Caco-2 (cell line): ENCODE measurements at regions not wholly inside any gene's neighbourhood (a gene's known extent, or its start where the extent isn't known, plus 50 kb on each side); places are given as distances from the start of the nearest gene placed in this dataset.

Source experiments
- BruUV-seq: library from RNA; stranded (reverse); fragments of 400-500 nt; replicated peaks from 2 replicates; lab custom pipeline; 2021; lab: Mats Ljungman, UMichigan
- CTCF ChIA-PET: fragments of 300-600 bp; sonication (Branson Sonifier 250); formaldehyde crosslinking; loops from one replicate; lab custom pipeline; 2022; ENCODE audit warnings: antibody characterized with exemption; lab: Charles Lee
- POLR2A ChIA-PET: fragments of 300-600 bp; sonication (Branson Sonifier 250); formaldehyde crosslinking; loops from one replicate; lab custom pipeline; 2022; ENCODE audit warnings: antibody characterized with exemption; lab: Charles Lee
- DNase-seq, 2 experiments: peaks; one replicate each; pipeline versions ENCODE4 v3.0.0 to v3.0.0-alpha.2; 2020 to 2022
- H3K27me3 ChIP-seq: replicated peaks from 2 replicates; pipeline ENCODE4 v1.6.0; 2011; ENCODE audit warnings: low read length; ENCODE audit not compliant: control insufficient read depth, insufficient read depth
- H3K36me3 ChIP-seq: 2 replicates; pipeline ENCODE4 v1.5.1; 2011; ENCODE audit warnings: low read length; ENCODE audit not compliant: control insufficient read depth, insufficient read depth
- H3K4me1 ChIP-seq: fragments of 250-450 bp; sonication (Bioruptor Pico); 2 replicates; pipeline ENCODE4 v1.5.1; 2020; ENCODE audit warnings: mild to moderate bottlenecking
- H3K4me3 ChIP-seq: 2 replicates; pipeline ENCODE4 v1.5.1; 2011; ENCODE audit warnings: low read depth, mild to moderate bottlenecking, control low read depth, low read length
- H3K9me3 ChIP-seq: fragments of 250-450 bp; sonication (Bioruptor Pico); 2 replicates; pipeline ENCODE4 v1.5.1; 2020; ENCODE audit warnings: mild to moderate bottlenecking, moderate library complexity
- H3K27ac Mint-ChIP-seq: one replicate; pipeline ENCODE4 v1.8.0; 2022; ENCODE audit warnings: mixed read lengths; ENCODE audit not compliant: unreplicated experiment
- H3K27me3 Mint-ChIP-seq: one replicate; pipeline ENCODE4 v1.8.0; 2022; ENCODE audit warnings: mixed read lengths; ENCODE audit not compliant: insufficient read depth, unreplicated experiment
- H3K36me3 Mint-ChIP-seq: one replicate; pipeline ENCODE4 v1.8.0; 2022; ENCODE audit warnings: mild to moderate bottlenecking, mixed read lengths; ENCODE audit not compliant: insufficient read depth, unreplicated experiment
- H3K4me1 Mint-ChIP-seq: one replicate; pipeline ENCODE4 v1.8.0; 2022; ENCODE audit warnings: low read depth, mixed read lengths; ENCODE audit not compliant: unreplicated experiment
- H3K4me3 Mint-ChIP-seq: one replicate; pipeline ENCODE4 v1.8.0; 2022; ENCODE audit warnings: mild to moderate bottlenecking, moderate library complexity, mixed read lengths; ENCODE audit not compliant: unreplicated experiment
- H3K9me3 Mint-ChIP-seq: one replicate; pipeline ENCODE4 v1.8.0; 2022; ENCODE audit warnings: mixed read lengths; ENCODE audit not compliant: unreplicated experiment
- intact Hi-C: fragments of 100-400 bp; cut with micrococcal nuclease; formaldehyde crosslinking; loops from one replicate; pipeline ENCODE4 v1.10.0; 2022; ENCODE audit not compliant: unreplicated experiment
- TF ChIP-seq, protein P1 (sequence below), 2 experiments: fragments of 200-600 bp in 1 of 2; IDR thresholded peaks; 1 replicate in 1 of 2; 2 replicates in 1 of 2; pipeline versions ENCODE4 v1.5.1 to v1.8.0; 2011 to 2022; ENCODE audit warnings: antibody characterized with exemption in 1 of 2, control low read depth in 1 of 2, inconsistent platforms in 1 of 2, low read depth in 1 of 2, low read length in 1 of 2, mild to moderate bottlenecking in 1 of 2, moderate library complexity in 1 of 2; ENCODE audit not compliant: insufficient read depth in 1 of 2, severe bottlenecking in 1 of 2, unreplicated experiment in 1 of 2

DNA sequence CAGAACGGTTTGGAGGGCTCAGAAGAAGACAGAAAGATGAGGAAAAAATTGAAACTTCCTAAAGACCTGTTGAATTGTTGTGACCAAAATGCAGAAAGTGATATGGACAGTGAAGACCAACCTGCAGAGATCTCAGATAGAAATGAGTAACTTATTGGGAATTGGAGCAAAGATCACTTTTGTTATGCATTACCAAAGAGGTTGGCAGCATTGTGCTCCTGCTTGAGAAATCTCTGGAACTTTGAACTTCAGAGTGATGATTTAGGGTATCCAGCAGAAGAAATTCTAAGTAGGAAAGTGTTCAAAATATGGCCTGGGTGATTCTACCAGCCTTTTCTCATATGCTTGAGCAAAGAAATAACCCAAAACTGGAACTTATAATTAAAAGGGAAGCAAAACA lies 136.0 kb downstream of the GJA1 start:
- Mint-ChIP-seq H3K4me1 (peaks cover 20% of the 10 kb centered on the region), H3K27me3 (no peaks in the 10 kb centered on the region), H3K27ac (peak overlapping the region; percentile 67), H3K9me3 (peaks cover 30% of the 10 kb centered on the region), H3K36me3 (no peaks in the 10 kb centered on the region), H3K4me3 (no peak overlapping the region)
- Histone ChIP-seq H3K36me3 (no peaks in the 10 kb centered on the region), H3K27me3 (no peaks in the 10 kb centered on the region), H3K4me1 (peaks cover 46% of the 10 kb centered on the region), H3K4me3 (no peak overlapping the region), H3K9me3 (no peaks in the 10 kb centered on the region)
- DNase-seq = no peak
- intact Hi-C loops = loop anchor here (5.0 to 10.0 kb wide), 2 partner anchors 87 to 276 kb away; no protein-coding TSS in a partner anchor
- ChIA-PET CTCF (no interaction called here), POLR2A (no interaction called here)
- BruUV-seq = no TSS peak
- TF ChIP-seq, protein P1, sequence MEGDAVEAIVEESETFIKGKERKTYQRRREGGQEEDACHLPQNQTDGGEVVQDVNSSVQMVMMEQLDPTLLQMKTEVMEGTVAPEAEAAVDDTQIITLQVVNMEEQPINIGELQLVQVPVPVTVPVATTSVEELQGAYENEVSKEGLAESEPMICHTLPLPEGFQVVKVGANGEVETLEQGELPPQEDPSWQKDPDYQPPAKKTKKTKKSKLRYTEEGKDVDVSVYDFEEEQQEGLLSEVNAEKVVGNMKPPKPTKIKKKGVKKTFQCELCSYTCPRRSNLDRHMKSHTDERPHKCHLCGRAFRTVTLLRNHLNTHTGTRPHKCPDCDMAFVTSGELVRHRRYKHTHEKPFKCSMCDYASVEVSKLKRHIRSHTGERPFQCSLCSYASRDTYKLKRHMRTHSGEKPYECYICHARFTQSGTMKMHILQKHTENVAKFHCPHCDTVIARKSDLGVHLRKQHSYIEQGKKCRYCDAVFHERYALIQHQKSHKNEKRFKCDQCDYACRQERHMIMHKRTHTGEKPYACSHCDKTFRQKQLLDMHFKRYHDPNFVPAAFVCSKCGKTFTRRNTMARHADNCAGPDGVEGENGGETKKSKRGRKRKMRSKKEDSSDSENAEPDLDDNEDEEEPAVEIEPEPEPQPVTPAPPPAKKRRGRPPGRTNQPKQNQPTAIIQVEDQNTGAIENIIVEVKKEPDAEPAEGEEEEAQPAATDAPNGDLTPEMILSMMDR (IDR thresholded peaks at IDR 0.05; ENCODE audit: insufficient read depth in 1 of 2, low read depth in 1 of 2, low read length in 1 of 2, severe bottlenecking in 1 of 2, unreplicated experiment in 1 of 2) = no peak

DNA sequence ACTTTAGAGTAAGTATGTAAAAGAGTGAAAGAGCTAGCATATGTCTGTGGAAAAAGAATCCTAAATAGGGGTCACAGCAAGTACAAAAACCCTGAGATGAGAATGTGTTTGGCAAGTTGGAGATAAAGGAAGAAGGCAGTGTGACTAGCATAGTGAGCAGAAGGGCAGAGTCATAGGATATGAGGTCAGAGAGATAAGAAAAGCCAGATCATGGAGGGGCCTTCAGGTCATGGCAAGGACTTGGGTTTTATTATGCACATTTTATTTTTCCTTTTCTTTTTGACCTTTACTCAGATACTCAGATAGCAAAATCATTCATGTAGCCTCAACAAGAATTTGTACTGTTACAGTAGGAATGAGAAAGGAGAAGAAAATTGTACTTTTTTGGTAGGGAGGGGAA lies 138.0 kb downstream of the GJA1 start:
- POLR2A ChIA-PET = no interaction called here
- Histone ChIP-seq H3K36me3 (no peaks in the 10 kb centered on the region), H3K4me1 (peaks cover 46% of the 10 kb centered on the region), H3K4me3 (no peak overlapping the region), H3K27me3 (no peaks in the 10 kb centered on the region), H3K9me3 (no peaks in the 10 kb centered on the region)
- Mint-ChIP-seq H3K27ac (peak overlapping the region; percentile 13), H3K4me3 (no peak overlapping the region), H3K9me3 (peaks cover 30% of the 10 kb centered on the region), H3K4me1 (peaks cover 20% of the 10 kb centered on the region), H3K36me3 (no peaks in the 10 kb centered on the region), H3K27me3 (no peaks in the 10 kb centered on the region)
- no TSS peak for BruUV-seq
- TF ChIP-seq, protein P1 (IDR thresholded peaks at IDR 0.05; ENCODE audit: insufficient read depth in 1 of 2, low read depth in 1 of 2, low read length in 1 of 2, severe bottlenecking in 1 of 2, unreplicated experiment in 1 of 2) = no peak
- DNase-seq = no peak
- intact Hi-C loops = loop anchor here (5.0 to 10.0 kb wide), 2 partner anchors 89 to 274 kb away; no protein-coding TSS in a partner anchor
- CTCF ChIA-PET = interaction anchor here (0.6 kb wide), 1 partner anchor 140 kb away, joined by 3 read pairs; no protein-coding TSS in a partner anchor

DNA sequence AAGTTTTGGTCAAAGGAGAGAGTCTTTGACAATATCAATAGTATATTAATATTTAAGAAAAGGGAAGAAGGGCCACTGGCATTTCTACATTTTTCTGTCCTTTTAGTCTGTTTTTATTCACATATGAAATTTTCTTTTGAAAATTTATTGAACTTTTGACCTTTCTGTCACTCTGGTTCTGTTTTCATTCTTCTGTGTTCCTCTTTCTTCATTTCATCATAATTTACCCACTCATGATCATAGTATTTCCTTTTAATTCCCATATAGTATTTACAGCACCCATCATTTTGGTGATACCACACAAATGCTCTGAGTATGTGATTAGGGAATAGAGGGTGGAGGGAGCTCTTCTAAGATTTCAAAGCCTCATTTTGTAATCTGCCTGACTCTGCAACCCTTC lies 142.8 kb downstream of the GJA1 start:
- H3K4me1 ChIP-seq = peaks cover 23% of the 10 kb centered on the region
- no peak overlapping the region for H3K27ac Mint-ChIP-seq
- BruUV-seq = no TSS peak
- DNase-seq = no peak
- intact Hi-C loops = loop anchor here (10.0 kb wide), 1 partner anchor 93 kb away; no protein-coding TSS in a partner anchor
- no peaks in the 10 kb centered on the region for H3K36me3 Mint-ChIP-seq
- CTCF ChIA-PET = no interaction called here
- H3K4me1 Mint-ChIP-seq = peaks cover 23% of the 10 kb centered on the region
- no peaks in the 10 kb centered on the region for H3K36me3 ChIP-seq
- H3K9me3 Mint-ChIP-seq = peaks cover 6% of the 10 kb centered on the region
- no peaks in the 10 kb centered on the region for H3K27me3 Mint-ChIP-seq
- no peaks in the 10 kb centered on the region for H3K27me3 ChIP-seq
- H3K4me3 Mint-ChIP-seq = no peak overlapping the region
- TF ChIP-seq, protein P1 (IDR thresholded peaks at IDR 0.05; ENCODE audit: insufficient read depth in 1 of 2, low read depth in 1 of 2, low read length in 1 of 2, severe bottlenecking in 1 of 2, unreplicated experiment in 1 of 2) = no peak
- H3K4me3 ChIP-seq = no peak overlapping the region
- POLR2A ChIA-PET = no interaction called here
- H3K9me3 ChIP-seq = no peaks in the 10 kb centered on the region
